HG03565 (cell line): ENCODE measurements at regions not wholly inside any gene's neighbourhood (a gene's known extent, or its start where the extent isn't known, plus 50 kb on each side); places are given as distances from the start of the nearest gene placed in this dataset.
A peak's percentile ranks its signal among the peaks of the same experiment; 100 is the strongest.
"Not testable (repeated sequence)": the region's sequence is repeated elsewhere in the genome, so short reads cannot be mapped to it uniquely, and the experiment has no call there.

ENCODE experiments used
- ATAC-seq: cut with Tn5 transposase; IDR thresholded peaks from one replicate; pipeline ENCODE4 v1.9.1; 2021; ENCODE audit warnings: mild to moderate bottlenecking, moderate library complexity; ENCODE audit not compliant: unreplicated experiment

DNA sequence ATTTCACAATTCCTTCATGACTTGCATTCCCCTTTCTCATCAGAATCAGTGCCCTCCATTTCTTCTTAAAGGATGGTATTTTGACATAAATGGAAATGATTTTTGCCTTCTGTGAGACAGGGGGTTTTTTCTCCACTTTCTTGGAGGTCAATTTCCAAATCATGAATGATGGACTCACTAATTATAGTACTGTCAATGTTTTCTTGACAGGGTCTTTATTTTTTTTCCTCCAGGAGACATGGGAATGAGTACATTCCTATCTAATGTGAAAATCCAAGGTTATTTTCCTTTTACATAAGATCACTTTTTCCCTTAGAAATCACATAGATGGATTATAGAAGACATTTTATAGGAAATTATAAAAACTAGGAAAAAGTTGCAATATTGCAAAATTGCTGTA is 141.7 kb downstream of the SPATA31A6 start:
- not testable (repeated sequence) for ATAC-seq

GRCh38 chr9:42325561-42325960 is 142.1 kb downstream of the SPATA31A6 start:
- not testable (repeated sequence) for ATAC-seq

- ATAC-seq = not testable (repeated sequence)
Measured at GRCh38 chr9:42326482-42326881, 143.0 kb downstream of the SPATA31A6 start.

DNA sequence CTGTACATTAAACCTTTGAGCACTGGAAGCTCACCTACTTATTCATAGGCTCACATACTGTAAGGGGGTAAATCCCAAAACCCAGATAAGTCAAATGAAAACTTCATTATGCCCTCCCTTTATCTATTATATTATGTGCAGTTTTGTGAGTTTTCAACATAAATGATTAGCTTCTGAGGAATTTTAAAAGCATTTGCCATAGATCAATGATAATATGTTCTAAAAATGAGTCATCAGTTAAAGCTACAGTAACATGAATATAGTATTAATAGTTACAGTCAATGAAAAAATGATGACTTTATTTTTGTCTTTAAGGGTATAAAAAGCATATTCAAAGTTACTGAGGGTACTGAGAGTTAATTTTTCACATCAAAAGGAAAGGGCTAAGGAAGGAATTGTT is 151.9 kb downstream of the SPATA31A6 start:
- ATAC-seq = not testable (repeated sequence)

GRCh38 chr9:42335984-42336657 is 152.7 kb downstream of the SPATA31A6 start:
- not testable (repeated sequence) for ATAC-seq

DNA sequence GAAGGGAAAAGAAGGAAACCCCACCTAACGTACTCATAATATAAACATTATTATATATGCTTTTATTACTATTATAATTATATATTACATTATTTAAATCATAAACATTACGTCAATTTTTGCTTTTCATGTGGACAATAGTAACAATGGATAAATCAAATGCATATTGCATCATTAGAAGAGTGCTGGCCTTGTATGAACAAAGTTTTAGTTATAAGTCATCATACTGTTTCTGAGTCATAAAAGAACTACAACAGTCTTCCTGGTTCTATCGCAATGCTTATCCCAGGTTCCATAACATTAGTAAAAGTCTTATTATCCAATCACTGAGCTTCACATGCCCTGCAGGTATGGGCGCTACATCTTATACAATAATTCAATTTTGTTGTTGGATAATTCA is 154.8 kb downstream of the SPATA31A6 start:
- not testable (repeated sequence) for ATAC-seq

DNA sequence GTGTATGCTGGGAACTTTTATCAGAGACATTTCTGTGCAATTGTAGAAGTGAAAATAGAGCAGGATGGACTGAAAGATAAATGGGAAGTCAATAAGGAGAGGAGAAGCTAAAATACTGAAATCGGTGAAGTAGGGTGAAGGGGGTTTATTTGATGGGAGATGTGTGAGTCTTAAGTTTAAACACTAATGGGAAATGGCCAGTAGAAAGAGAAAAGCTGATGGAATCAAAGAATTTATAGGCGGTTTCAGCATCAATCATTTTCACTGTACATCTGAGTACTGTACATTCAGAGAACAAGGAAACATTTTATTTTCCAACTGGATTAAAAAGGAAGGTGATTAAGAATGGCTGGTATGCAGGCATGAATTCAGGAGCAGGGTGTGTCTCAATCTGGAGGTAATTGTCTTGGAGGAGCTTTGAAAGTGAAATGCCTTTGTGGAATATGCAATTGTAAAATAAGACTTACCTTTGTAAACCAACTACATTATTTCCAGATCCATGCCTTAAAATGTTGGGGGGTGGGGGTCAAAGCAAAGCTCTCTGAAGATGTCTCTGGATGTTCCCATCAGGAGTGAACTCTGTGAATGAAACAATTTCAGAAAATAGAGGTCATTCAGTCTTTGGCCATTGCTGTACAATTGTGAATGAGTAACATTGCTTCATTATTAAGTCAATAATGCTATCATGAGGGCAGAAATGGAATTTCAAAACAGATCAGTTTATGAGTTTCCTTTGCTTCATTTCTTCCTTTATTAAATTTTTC is 156.4 kb downstream of the SPATA31A6 start:
- not testable (repeated sequence) for ATAC-seq

DNA sequence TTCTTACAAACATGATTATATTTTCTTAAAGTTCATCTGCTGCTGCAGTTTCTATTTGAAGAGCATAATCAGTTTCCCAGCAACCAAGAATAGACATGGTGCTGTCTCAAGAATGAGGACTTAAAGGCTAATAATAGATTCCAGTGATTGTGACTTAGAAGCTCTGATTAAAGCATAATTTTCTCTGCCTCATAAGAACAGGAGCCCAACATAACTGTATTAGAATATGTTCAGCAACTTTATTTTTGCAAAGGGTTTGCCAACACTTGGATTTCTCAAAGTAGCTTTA is 156.9 kb downstream of the SPATA31A6 start:
- not testable (repeated sequence) for ATAC-seq

GRCh38 chr9:42341860-42342259 is 158.4 kb downstream of the SPATA31A6 start:
- not testable (repeated sequence) for ATAC-seq

DNA sequence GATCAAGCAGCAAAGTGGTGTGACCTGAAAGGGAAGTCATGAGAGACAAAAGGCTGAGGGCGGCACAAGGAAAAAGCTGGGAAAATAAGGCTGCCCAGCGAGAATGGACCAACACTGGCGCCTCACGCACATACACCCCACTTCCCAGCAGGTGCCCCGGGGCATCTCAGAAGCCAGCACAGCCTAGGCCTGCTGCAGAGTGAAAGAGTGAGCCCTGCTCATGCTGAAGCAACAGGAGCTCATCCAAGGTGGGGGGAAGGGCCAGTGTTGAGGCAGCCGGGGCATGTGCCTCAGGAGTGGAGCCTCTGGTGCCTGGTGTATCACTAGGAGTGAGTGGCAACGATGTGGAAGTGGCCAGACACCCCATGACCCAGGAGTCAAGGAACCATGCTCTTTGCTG is 158.8 kb downstream of the SPATA31A6 start:
- ATAC-seq = not testable (repeated sequence)

GRCh38 chr9:42344508-42344907 is 161.0 kb downstream of the SPATA31A6 start:
- ATAC-seq = not testable (repeated sequence)

DNA sequence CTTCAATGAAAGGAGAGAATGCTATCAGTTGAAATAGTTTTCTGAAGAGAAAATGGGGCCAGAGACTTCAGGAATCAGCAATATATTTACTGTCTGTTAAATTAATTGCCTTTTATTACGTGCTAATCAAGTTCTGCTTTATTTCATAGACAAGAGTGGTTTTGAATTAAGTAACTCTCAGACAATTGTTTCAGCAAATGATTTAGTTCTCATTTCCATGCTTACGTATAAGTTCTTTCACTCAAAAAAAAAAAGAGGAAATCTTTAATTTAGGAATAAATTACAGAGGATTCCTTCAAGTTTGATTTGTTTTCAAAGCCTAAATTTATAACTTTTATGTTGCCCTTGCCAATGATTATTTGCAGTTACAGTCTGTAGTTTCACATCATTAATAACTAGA is 163.5 kb downstream of the SPATA31A6 start:
- ATAC-seq = not testable (repeated sequence)

DNA sequence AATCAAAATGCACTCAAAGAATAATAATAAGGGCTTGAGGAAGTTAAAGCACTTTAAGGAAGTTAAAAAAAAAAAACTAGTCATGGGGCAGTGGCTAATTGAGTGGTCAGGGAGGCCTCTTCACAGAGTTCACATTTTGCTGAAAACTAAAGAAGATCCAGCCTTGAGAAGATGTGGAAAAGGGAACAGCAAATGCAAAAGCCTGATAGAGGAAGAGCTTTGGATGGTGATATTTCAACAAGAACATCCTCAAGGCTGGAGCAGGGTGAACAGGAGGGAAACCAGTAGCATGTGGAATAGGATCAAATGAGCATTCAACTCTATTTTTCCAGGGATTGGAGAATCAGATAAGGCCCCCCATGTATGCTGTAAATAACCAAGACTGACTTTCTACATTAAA is 165.7 kb downstream of the SPATA31A6 start:
- not testable (repeated sequence) for ATAC-seq

DNA sequence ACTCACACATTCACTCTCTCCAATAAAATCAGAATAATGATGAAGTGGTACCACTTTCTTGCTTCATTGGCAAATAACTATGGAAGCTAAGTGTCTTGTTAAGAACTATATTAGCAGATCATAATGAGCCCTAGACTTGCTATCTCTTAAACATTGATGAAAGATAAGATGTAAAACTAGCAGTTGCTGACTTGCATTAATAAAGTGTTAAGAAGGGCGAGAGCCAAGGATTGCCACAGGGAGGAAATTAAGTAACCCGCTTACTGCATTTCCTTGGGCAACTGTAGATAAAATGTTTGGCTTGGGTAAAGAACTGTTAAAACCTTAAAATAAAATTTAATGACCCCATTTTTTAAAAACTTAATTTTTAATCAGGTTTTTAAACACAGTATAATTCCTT is 167.0 kb downstream of the SPATA31A6 start:
- not testable (repeated sequence) for ATAC-seq

DNA sequence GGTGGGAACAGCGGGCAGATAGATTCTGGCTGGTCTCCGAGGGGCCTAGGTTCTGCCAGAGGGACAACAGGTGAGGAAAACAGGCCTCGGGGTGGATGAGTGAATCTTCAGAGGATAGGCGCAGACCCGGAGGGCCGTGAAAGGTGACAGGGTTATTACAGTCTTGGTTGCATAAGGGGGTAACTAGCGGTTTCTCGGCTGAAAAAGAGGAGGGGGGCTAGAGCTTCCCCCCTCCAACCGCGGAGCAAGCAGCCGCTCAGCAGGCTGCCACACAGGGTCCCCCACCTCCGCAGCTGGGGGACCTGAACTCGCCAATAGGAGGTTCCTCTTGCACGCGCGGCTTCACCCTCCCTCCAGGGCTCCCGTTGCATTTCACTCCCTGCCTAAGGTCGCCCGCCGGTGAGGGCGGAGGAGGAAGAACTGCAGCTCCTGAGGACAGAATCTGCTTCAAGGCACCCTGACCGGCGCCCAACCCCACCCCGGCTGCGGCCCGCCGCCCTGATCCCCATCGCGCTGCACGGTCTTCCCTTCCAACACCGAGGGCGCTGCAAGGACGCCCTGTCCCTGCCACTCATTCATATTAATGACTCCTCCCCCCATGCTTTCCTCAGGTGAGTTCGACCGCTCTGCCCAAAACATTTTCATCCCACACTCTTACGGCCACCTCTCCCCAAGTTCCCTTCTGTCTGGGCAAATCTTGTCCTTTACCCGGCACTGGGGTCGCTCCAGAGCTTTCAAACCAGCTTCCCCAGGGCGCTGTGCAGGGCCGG is 174.3 kb downstream of the SPATA31A6 start:
- not testable (repeated sequence) for ATAC-seq

DNA sequence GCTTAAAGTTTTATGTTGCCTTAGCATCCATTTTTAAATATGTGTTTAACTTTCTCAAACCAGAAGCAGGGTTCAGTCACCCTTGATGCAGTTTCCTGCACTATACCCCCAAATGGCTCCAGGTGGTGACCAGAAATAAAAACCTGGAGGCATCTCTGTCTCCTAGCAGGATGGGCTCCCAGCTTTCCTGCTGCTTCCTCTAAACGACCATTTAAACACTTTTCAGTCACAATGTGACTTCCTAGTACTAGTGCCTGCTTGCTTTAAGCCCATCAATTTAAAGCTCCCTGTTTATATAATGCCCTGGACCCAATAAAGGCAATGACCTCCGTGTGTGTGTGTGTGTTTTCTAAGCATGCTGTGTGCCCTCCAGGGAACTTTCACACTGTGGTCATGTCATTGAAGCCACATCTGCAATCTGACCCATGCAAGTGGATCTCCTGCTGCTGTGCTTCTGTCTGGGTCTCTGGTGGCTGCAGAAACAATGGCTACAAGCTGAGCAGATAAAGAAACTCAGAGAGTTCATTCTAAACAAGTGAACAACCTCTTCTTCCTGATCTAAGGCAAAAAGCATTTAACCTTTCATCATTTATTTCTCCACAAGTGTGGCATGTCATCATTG is 175.3 kb downstream of the SPATA31A6 start:
- not testable (repeated sequence) for ATAC-seq

DNA sequence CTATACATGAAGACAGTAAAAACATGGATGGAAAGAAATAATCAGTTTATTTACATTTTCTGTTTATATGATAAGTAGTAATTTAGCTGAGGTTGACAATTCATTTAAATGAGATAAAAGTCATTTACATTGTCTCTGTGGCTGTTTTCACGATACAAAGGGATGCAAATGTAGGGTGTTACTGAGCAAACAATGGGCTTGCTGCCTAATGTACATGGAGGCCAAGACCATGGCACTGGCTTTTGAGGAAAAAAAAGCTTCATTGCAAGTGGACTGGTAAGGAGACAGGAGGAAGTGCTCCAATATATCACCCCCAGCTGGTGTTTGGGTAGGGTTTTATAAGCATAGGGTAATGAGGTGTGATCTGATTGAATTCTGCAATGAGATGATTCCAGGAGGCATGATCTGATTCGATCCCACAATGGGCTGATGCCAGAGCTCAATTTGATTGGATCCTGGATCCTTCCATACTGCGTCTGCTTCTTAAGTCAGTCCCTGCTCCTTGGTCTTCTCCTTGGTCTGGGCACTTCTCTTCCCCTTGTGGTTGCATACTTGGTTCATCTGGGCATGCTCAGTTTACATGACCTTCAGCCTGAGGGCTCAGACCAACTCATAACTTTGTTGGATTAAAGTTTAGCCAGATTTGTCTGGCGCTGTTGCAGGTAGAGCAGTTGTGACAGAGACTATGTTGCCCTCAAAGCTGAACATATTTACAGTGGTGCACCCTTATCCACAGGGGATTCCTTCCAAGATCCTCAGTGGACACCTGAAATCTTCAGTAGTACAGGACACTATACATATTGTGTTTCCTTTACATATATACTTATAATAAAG is 181.2 kb downstream of the SPATA31A6 start:
- ATAC-seq = not testable (repeated sequence)

DNA sequence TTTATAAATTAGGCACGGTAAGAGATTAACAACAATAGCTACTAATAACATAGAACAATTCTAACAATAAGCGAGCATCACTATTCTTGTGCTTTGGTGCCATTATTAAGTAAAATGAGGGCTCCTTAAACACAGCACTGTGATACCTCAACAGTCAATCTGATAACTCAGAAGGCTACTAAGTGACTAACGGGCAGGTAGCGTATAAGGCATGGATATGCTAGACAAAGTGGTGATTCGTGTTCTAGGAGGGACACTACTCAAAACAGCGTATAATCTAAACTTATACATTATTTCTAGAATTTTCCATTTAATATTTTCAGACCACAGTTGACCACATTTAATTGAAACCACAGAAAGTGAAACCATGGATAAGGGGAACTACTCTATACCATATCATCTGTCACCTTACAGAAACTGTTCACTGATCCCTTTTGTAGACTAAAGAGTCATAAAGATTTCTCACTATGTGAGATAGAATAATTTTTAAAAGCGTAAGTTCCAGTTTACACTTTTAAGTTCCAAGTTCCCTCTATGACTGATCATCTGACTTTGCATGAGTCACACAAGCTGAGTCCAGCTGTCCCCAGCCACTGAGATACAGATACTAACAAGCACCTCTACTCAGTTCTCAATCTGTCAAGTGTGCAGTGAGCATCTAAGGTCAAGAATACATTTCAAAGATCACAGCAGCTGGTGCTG is 181.9 kb downstream of the SPATA31A6 start:
- ATAC-seq = peak; percentile 85

- ATAC-seq = not testable (repeated sequence)
Measured at GRCh38 chr9:42368279-42368881, 184.9 kb downstream of the SPATA31A6 start.
